ENCODE measurements at regions not wholly inside any gene's neighbourhood (a gene's known extent, or its start where the extent isn't known, plus 50 kb on each side); places are given as distances from the start of the nearest gene placed in this dataset.

DNA sequence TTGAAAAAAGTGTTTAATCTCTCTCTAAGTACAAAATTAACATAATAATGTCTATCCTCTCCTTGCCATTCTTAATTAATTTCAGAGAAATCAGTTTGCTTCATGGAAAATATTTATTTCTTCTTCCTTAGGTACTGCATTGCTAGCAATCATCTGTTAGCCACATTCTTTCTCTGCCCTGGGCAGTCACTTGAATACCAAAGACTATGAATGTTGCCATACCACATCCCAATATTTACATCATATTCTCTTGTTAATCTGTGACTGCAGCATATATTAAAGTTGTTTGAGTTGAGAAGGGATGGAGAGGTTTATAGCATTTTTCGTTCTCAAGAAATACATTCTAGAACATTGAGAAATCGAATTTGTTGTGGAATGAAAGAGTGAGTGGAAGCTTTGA, 672.8 kb downstream of the PCDH7 start:
- Mint-ChIP-seq H3K27ac (no peak overlapping the region), H3K4me1 (no peaks in the 10 kb centered on the region), H3K9me3 (no peaks in the 10 kb centered on the region), H3K27me3 (no peaks in the 10 kb centered on the region), H3K36me3 (ENCODE audit: low read depth) (no peaks in the 10 kb centered on the region), H3K4me3 (no peak overlapping the region)
- TF ChIP-seq, protein P1, sequence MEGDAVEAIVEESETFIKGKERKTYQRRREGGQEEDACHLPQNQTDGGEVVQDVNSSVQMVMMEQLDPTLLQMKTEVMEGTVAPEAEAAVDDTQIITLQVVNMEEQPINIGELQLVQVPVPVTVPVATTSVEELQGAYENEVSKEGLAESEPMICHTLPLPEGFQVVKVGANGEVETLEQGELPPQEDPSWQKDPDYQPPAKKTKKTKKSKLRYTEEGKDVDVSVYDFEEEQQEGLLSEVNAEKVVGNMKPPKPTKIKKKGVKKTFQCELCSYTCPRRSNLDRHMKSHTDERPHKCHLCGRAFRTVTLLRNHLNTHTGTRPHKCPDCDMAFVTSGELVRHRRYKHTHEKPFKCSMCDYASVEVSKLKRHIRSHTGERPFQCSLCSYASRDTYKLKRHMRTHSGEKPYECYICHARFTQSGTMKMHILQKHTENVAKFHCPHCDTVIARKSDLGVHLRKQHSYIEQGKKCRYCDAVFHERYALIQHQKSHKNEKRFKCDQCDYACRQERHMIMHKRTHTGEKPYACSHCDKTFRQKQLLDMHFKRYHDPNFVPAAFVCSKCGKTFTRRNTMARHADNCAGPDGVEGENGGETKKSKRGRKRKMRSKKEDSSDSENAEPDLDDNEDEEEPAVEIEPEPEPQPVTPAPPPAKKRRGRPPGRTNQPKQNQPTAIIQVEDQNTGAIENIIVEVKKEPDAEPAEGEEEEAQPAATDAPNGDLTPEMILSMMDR (IDR thresholded peaks at IDR 0.05) = no peak
- POLR2A ChIA-PET = no interaction called here
- CTCF ChIA-PET = no interaction called here
- DNase-seq (no peak), ATAC-seq (ENCODE audit: low read depth) (no peak)
- intact Hi-C loops (cut with micrococcal nuclease) = no loop called here

DNA sequence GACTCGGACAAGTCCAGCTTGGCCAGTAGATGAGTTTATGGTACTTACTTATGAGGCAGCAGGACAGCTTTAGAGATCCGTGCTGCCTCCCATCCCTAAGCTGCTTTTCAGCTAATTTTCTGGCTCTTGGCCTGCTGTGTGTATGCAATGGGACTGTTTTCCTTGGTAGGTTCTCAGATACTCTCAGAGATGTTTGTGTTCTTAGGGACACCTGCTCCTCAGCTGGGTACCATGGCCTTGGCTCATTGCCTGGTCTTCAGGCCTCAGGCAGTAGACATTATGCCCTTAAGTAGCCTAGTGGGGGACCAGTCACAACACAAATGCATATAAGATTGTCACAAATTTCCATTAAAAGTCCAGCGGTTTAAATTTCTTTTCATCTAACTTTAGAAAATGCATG, 688.0 kb downstream of the PCDH7 start:
- intact Hi-C loops (cut with micrococcal nuclease) = no loop called here
- Mint-ChIP-seq H3K27ac (no peak overlapping the region), H3K9me3 (peaks cover 1% of the 10 kb centered on the region), H3K4me3 (no peak overlapping the region), H3K36me3 (ENCODE audit: low read depth) (no peaks in the 10 kb centered on the region), H3K27me3 (no peaks in the 10 kb centered on the region), H3K4me1 (no peaks in the 10 kb centered on the region)
- TF ChIP-seq, protein P1 (IDR thresholded peaks at IDR 0.05) = no peak
- ChIA-PET CTCF (no interaction called here), POLR2A (no interaction called here)
- DNase-seq (no peak), ATAC-seq (ENCODE audit: low read depth) (no peak)

DNA sequence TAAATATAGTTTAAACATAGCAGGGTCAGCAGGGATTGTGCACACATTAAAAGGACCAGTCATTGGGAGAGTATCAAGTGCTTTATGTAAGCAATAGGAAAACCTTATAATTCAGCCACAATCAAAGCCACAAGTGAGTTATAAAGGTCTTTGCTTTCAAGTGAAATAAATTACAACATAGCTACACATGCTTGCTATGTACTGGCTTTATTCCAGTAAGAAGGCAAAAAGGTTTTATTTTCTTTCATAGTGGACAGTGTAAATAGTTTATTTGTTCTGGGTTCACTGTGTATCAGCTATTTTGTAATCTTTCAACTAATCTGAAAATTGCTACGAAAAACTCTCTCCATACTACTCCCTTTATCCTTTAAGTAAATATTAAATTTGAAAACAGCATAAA, 691.4 kb downstream of the PCDH7 start:
- no peaks in the 10 kb centered on the region for H3K4me1 Mint-ChIP-seq
- ChIA-PET POLR2A (no interaction called here), CTCF (no interaction called here)
- no peaks in the 10 kb centered on the region for H3K27me3 Mint-ChIP-seq
- DNase-seq (no peak), ATAC-seq (ENCODE audit: low read depth) (no peak)
- intact Hi-C loops (cut with micrococcal nuclease) = no loop called here
- no peak overlapping the region for H3K27ac Mint-ChIP-seq
- H3K9me3 Mint-ChIP-seq = peaks cover 6% of the 10 kb centered on the region
- no peaks in the 10 kb centered on the region for H3K36me3 Mint-ChIP-seq (ENCODE audit: low read depth)
- TF ChIP-seq, protein P1 (IDR thresholded peaks at IDR 0.05) = no peak
- no peak overlapping the region for H3K4me3 Mint-ChIP-seq

DNA sequence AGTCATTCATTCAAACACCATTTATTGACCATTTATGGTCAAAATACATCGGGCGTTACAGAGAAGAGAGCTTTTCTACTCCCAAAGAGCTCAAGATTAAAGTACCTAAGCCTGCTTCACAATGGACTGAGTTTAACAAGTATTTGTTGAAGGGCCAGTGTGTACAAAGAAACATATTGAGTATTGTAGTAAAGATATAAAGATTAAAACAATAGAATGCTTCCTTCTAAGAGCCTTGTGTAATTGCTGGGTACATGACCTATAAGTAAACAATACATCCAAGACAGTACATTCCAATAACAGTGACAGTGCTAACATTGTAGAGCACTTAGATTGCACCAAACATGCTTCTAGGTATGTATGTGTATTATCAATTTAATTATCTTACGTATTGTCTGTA, 695.5 kb downstream of the PCDH7 start:
- Mint-ChIP-seq H3K27me3 (no peaks in the 10 kb centered on the region), H3K27ac (no peak overlapping the region), H3K4me1 (no peaks in the 10 kb centered on the region), H3K9me3 (peaks cover 6% of the 10 kb centered on the region), H3K4me3 (no peak overlapping the region), H3K36me3 (ENCODE audit: low read depth) (no peaks in the 10 kb centered on the region)
- ATAC-seq (ENCODE audit: low read depth) (no peak), DNase-seq (no peak)
- ChIA-PET CTCF (no interaction called here), POLR2A (no interaction called here)
- TF ChIP-seq, protein P1 (IDR thresholded peaks at IDR 0.05) = no peak
- intact Hi-C loops (cut with micrococcal nuclease) = no loop called here

DNA sequence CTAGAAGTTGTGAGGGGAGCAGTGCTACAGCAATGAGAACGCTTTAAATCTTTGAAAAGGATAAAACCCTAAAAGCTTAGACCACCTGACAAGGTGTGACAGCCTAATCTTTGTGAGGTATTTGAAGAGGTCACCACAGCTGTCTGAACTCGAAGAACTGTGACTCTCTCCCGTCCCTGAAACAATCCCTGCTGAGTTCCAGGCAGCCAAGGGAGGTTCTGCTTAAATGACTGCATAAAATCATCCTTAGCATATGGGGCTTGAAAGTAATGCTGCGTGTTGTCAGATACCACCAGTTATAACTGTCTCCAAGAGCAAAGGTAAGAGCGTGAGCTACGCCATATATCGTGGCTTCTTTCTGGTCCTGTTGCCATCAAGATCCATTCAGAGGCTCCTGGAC, 696.3 kb downstream of the PCDH7 start:
- no peak for DNase-seq
- CTCF ChIA-PET = no interaction called here

More for the DNA sequence above, 696.3 kb downstream of the PCDH7 start:
- no peaks in the 10 kb centered on the region for H3K27me3 Mint-ChIP-seq
- no peaks in the 10 kb centered on the region for H3K4me1 Mint-ChIP-seq
- H3K36me3 Mint-ChIP-seq (ENCODE audit: low read depth) = no peaks in the 10 kb centered on the region
- H3K27ac Mint-ChIP-seq = no peak overlapping the region
- POLR2A ChIA-PET = no interaction called here
- no peak overlapping the region for H3K4me3 Mint-ChIP-seq
- H3K9me3 Mint-ChIP-seq = peaks cover 6% of the 10 kb centered on the region
- intact Hi-C loops (cut with micrococcal nuclease) = no loop called here
- TF ChIP-seq, protein P1 (IDR thresholded peaks at IDR 0.05) = no peak
- ATAC-seq (ENCODE audit: low read depth) = no peak

Measured in activated B cell treated with CpG ODN at 0.5 μM for 24 hours (primary cell).